ENCODE measurements at regions not wholly inside any gene's neighbourhood (a gene's known extent, or its start where the extent isn't known, plus 50 kb on each side); places are given as distances from the start of the nearest gene placed in this dataset.

DNA sequence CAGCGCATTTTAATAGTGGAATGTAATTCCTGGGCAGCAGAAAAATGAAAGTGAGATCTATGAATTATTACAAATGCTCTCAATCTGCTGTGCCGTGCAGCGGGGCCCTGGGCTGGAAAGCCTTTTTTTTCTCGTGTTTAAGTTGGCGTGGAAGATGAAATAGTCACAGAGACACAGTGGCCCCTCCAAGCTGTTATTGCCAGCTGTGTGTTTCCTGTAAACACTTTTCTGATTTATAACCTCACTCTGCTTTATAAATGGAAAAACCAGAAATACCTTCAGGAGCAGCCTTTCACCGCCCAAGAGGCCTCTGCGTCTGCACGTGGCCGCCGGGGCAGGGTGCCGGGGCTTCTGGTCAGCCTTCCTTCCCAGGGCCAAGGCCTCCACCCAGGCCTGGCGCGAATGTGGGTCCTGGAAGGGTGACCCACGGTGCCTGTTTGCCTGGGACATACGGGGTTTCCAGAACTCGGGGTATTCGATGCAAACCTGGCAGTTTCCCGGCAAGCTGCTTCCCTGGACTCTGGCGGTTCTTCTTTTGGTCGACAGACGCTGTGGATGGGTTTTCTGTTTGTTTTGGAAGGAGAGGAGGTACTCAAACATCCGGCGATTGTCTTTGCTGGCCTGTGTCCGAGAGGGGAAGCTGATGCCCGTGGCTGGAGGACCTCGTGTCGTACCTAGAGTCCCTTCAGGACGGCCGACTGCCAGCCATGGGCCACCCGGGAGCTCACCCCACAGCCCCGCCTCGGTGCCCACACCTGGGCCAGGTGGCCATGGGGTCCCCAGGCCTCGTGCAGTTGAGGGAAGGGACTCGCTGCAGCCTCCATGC lies 256.7 kb downstream of the PARP8 start:
- TF ChIP-seq, protein P1, sequence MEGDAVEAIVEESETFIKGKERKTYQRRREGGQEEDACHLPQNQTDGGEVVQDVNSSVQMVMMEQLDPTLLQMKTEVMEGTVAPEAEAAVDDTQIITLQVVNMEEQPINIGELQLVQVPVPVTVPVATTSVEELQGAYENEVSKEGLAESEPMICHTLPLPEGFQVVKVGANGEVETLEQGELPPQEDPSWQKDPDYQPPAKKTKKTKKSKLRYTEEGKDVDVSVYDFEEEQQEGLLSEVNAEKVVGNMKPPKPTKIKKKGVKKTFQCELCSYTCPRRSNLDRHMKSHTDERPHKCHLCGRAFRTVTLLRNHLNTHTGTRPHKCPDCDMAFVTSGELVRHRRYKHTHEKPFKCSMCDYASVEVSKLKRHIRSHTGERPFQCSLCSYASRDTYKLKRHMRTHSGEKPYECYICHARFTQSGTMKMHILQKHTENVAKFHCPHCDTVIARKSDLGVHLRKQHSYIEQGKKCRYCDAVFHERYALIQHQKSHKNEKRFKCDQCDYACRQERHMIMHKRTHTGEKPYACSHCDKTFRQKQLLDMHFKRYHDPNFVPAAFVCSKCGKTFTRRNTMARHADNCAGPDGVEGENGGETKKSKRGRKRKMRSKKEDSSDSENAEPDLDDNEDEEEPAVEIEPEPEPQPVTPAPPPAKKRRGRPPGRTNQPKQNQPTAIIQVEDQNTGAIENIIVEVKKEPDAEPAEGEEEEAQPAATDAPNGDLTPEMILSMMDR (IDR thresholded peaks at IDR 0.05; ENCODE audit: low read depth, low read length), result no peak
- no peak for DNase-seq (ENCODE audit: extremely low read depth, low read depth)

DNA sequence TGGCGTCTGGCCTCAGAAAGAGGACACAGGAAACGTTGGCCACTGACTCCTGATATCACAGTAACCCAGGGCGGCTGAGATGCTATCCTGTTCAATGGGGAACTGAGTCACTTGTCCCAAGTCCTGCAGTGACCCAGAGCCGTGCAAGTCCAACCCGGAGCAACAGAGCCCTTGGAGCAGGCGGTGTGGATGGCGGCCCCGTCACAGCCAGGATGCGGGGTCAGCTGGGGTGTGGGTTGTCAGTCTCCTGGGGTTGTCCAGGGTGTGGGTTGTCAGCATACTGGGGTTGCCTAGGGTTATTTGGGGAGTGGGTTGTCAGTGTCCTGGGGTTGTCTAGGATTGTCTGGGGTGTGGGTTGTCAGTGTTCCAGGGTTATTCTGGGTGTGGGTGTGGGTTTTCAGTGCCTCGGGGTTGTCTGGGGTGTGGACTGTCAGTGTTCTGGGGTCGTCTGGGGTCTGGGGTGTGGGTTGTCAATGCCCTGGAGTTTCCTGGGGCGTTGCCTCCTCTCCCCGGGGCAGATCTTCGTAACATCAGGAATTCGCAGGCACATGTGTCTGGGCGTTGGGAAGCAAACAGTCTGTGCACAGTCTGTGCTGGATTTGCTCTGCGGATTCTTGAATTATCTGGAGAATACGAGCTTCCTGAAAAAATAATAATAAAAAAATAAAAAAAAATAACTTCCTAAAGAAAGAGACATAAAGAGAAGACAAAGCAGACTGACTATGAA lies 257.5 kb downstream of the PARP8 start:
- no peak for DNase-seq (ENCODE audit: extremely low read depth, low read depth)
- TF ChIP-seq, protein P1 (IDR thresholded peaks at IDR 0.05; ENCODE audit: low read depth, low read length), result no peak

DNA sequence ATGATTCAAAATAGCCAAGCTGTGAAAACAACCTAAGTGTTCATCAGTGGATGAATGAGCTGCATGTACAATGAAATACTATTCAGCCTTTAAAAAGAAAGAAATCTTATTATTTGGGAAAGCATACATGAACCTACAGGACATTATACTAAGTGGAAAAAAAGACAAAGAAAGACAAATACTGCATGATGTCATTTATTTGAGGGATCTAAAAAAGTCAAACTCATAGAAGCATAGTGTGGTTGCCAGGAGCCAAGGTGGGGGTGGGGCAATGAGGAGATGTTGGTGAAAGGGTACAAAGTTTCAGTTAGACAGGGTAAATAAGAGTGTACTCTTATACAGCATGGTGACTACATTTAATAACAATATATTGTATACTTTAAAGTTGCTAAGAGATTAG lies 261.5 kb downstream of the PARP8 start:
- TF ChIP-seq, protein P1 (IDR thresholded peaks at IDR 0.05; ENCODE audit: low read depth, low read length), result no peak
- no peak for DNase-seq (ENCODE audit: extremely low read depth, low read depth)

DNA sequence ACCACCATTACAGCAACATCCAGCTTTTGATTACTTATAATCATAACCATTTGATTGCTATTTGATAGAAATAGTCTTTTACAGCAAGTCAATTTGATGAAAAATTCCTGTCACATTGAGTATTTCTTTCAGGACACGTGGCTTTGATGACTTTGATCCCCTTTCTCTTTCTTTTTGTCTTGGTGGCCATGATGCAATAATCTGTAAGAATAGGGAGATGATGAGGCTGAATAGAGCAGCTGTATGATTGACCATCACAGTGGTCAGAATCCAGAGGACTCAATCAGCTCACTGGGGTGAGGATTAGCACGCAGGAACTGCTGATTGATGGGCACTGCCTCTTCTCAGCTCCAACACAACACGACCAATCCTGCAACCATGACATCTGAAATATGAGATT lies 262.7 kb downstream of the PARP8 start:
- no peak for DNase-seq (ENCODE audit: extremely low read depth, low read depth)
- TF ChIP-seq, protein P1 (IDR thresholded peaks at IDR 0.05; ENCODE audit: low read depth, low read length), result no peak

DNA sequence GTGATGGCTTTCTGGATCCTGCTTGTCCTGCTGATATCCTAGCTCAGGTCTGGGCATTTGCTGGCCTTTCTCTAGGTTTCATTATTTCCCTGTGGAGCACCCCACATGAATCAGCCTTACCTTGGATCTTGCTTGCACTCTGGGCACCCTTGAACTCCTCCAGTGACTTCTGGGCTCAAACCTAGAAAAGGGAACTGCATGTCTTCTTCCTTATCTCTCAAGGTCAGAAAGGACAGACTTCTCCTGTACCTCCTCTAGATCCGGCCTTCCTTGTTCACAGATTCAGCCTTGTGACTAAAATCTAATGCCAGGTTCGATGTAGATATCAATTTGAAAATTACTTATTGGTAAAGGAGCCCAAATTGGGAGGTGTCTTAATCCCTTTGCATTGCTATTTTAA lies 267.9 kb downstream of the PARP8 start:
- TF ChIP-seq, protein P1 (IDR thresholded peaks at IDR 0.05; ENCODE audit: low read depth, low read length), result no peak
- DNase-seq (ENCODE audit: extremely low read depth, low read depth), result no peak

DNA sequence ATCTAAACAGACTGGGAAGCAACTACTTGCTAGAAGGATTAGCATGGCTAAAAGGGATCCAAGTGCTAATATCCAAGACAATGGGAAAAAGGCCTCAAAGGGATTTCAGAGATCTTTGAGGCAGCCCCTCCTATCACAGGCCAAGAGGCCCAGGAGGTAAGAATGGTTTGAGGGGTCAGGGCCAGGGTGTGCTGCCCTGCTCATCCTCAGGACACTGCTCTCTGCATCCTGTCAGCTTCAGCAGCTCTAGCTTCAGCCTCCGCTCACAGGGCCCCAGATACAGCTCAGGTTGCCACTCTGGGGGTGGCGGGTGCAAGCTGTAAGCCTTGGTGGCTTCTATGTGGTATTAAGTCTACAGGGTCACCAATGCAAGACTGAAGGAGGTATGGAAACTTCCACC lies 278.7 kb downstream of the PARP8 start:
- DNase-seq (ENCODE audit: extremely low read depth, low read depth), result no peak
- TF ChIP-seq, protein P1 (IDR thresholded peaks at IDR 0.05; ENCODE audit: low read depth, low read length), result no peak

Measured in AG09319 (cell line).